Osteoblast (primary cell): ENCODE measurements at regions not wholly inside any gene's neighbourhood (a gene's known extent, or its start where the extent isn't known, plus 50 kb on each side); places are given as distances from the start of the nearest gene placed in this dataset.

Experiments
- DNase-seq: peaks from one replicate; pipeline ENCODE4 v3.0.0; 2011; ENCODE audit warnings: low spot score, mixed read lengths; ENCODE audit not compliant: insufficient read length; ENCODE audit errors: missing footprints
- H2AFZ ChIP-seq: 2 replicates; pipeline ENCODE4 v1.6.0; 2011; ENCODE audit warnings: mild to moderate bottlenecking, low read length
- H3K27ac ChIP-seq: 2 replicates; pipeline ENCODE4 v1.5.1; 2011; ENCODE audit warnings: mild to moderate bottlenecking, low read depth, low read length, moderate library complexity
- H3K27me3 ChIP-seq: 2 replicates; pipeline ENCODE4 v1.6.0; 2012; ENCODE audit warnings: mild to moderate bottlenecking, control low read depth, inconsistent platforms, low read length, moderate library complexity; ENCODE audit not compliant: insufficient read depth
- H3K36me3 ChIP-seq: 2 replicates; pipeline ENCODE4 v1.5.1; 2011; ENCODE audit warnings: mild to moderate bottlenecking, low read length, control low read depth, moderate library complexity; ENCODE audit not compliant: insufficient read depth
- H3K4me1 ChIP-seq: 2 replicates; pipeline ENCODE4 v1.5.1; 2011; ENCODE audit warnings: mild to moderate bottlenecking, low read length, control low read depth, moderate library complexity; ENCODE audit not compliant: insufficient read depth
- H3K4me2 ChIP-seq: 2 replicates; pipeline ENCODE4 v1.6.0; 2011; ENCODE audit warnings: mild to moderate bottlenecking, low read length; ENCODE audit not compliant: insufficient read depth
- H3K4me3 ChIP-seq: fragments of 200-600 bp; sonication (generic); 3 replicates; pipeline ENCODE4 v1.5.1; 2012; ENCODE audit warnings: mild to moderate bottlenecking, low read length, inconsistent platforms; ENCODE audit not compliant: insufficient read depth
- H3K79me2 ChIP-seq: 2 replicates; pipeline ENCODE4 v1.6.0; 2012; ENCODE audit warnings: mild to moderate bottlenecking, low read length, control low read depth, inconsistent platforms; ENCODE audit not compliant: insufficient read depth
- H3K9me3 ChIP-seq: 2 replicates; pipeline ENCODE4 v1.5.1; 2011; ENCODE audit warnings: low read depth, low read length, control low read depth
- H4K20me1 ChIP-seq: 2 replicates; pipeline ENCODE4 v1.6.0; 2012; ENCODE audit warnings: mild to moderate bottlenecking, low read length, control low read depth; ENCODE audit not compliant: insufficient read depth
- TF ChIP-seq, protein P1 (sequence below): IDR thresholded peaks from 2 replicates; pipeline ENCODE4 v1.5.1; 2011; ENCODE audit warnings: mild to moderate bottlenecking, low read depth, low read length, moderate library complexity; ENCODE audit errors: extremely low read depth

DNA sequence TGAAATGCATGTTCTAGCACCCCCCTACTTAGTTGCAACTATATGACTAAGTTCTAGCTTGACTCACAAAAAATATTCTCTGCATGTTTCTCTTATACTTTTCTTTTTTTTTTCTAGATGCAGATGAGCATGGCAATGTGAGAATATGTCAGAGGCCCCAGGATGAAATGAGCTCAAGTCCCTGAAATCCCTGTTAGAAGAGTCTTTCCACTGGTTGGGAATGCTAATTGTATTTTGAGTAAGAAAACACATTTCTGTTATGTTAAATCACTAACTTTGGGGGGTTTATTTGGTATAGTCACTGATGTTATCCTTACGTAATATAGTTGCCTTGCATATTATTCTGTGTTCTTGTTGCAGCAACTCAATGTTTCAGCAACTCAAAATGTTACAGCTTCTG lies 306.1 kb upstream of the CCDC179 start:
- no peaks in the 10 kb centered on the region for H3K27me3 ChIP-seq
- H4K20me1 ChIP-seq, result no peaks in the 10 kb centered on the region

DNA sequence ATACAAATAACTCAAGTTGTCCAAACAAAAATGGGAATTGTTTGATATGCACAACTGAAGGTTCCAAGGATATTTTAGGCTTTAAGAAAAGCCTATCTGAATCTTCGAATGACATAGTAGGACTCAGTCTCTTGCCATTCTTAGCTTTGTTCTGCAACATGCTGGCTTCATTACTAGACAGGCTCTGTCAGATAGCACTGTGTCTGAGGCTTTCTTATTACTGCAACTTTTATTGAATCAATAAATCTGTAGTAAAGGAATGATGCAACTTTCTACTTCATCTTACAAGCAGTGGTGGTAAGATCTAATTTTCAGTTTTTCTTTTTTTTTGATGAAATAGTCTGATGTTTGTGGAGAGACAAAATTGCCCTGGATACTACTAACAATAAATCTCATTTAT lies 319.3 kb upstream of the CCDC179 start:
- H4K20me1 ChIP-seq, result no peaks in the 10 kb centered on the region
- H3K36me3 ChIP-seq, result no peaks in the 10 kb centered on the region
- H3K9me3 ChIP-seq, result no peaks in the 10 kb centered on the region
- TF ChIP-seq, protein P1, sequence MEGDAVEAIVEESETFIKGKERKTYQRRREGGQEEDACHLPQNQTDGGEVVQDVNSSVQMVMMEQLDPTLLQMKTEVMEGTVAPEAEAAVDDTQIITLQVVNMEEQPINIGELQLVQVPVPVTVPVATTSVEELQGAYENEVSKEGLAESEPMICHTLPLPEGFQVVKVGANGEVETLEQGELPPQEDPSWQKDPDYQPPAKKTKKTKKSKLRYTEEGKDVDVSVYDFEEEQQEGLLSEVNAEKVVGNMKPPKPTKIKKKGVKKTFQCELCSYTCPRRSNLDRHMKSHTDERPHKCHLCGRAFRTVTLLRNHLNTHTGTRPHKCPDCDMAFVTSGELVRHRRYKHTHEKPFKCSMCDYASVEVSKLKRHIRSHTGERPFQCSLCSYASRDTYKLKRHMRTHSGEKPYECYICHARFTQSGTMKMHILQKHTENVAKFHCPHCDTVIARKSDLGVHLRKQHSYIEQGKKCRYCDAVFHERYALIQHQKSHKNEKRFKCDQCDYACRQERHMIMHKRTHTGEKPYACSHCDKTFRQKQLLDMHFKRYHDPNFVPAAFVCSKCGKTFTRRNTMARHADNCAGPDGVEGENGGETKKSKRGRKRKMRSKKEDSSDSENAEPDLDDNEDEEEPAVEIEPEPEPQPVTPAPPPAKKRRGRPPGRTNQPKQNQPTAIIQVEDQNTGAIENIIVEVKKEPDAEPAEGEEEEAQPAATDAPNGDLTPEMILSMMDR, result no peak
- H3K79me2 ChIP-seq, result no peaks in the 10 kb centered on the region
- no peak for DNase-seq
- H3K4me3 ChIP-seq, result no peak overlapping the region
- no peaks in the 10 kb centered on the region for H3K27me3 ChIP-seq
- H3K4me2 ChIP-seq, result no peak overlapping the region
- H3K27ac ChIP-seq, result no peak overlapping the region
- no peak overlapping the region for H2AFZ ChIP-seq
- H3K4me1 ChIP-seq, result no peaks in the 10 kb centered on the region

More for the DNA sequence above, 306.1 kb upstream of the CCDC179 start:
- Histone ChIP-seq H3K4me3 (no peak overlapping the region), H3K4me1 (no peaks in the 10 kb centered on the region), H3K4me2 (no peak overlapping the region), H3K36me3 (no peaks in the 10 kb centered on the region), H3K9me3 (no peaks in the 10 kb centered on the region), H3K27ac (no peak overlapping the region), H3K79me2 (no peaks in the 10 kb centered on the region), H2AFZ (no peak overlapping the region)
- DNase-seq, result no peak
- TF ChIP-seq, protein P1, result no peak

GRCh38 chr11:23181022-23181807 lies 320.9 kb upstream of the CCDC179 start:
- Histone ChIP-seq H2AFZ (no peak overlapping the region), H4K20me1 (no peaks in the 10 kb centered on the region), H3K27me3 (no peaks in the 10 kb centered on the region), H3K4me3 (no peak overlapping the region), H3K36me3 (no peaks in the 10 kb centered on the region), H3K4me1 (no peaks in the 10 kb centered on the region), H3K27ac (no peak overlapping the region), H3K4me2 (no peak overlapping the region), H3K79me2 (no peaks in the 10 kb centered on the region), H3K9me3 (no peaks in the 10 kb centered on the region)
- DNase-seq, result no peak
- TF ChIP-seq, protein P1, result no peak

- Histone ChIP-seq H2AFZ (no peak overlapping the region), H3K4me3 (no peak overlapping the region), H3K4me1 (no peaks in the 10 kb centered on the region), H4K20me1 (no peaks in the 10 kb centered on the region), H3K36me3 (no peaks in the 10 kb centered on the region), H3K79me2 (no peaks in the 10 kb centered on the region), H3K27me3 (no peaks in the 10 kb centered on the region), H3K4me2 (no peak overlapping the region), H3K9me3 (no peaks in the 10 kb centered on the region), H3K27ac (no peak overlapping the region)
- no peak for DNase-seq
- TF ChIP-seq, protein P1, result no peak
These were observed 332.0 kb upstream of the CCDC179 start for GRCh38 chr11:23192256-23192655.
